ENCODE measurements at regions not wholly inside any gene's neighbourhood (a gene's known extent, or its start where the extent isn't known, plus 50 kb on each side); places are given as distances from the start of the nearest gene placed in this dataset.

- ChIA-PET CTCF (no interaction called here), POLR2A (no interaction called here)
- H3K36me3 ChIP-seq (ENCODE audit: control insufficient read depth, insufficient read depth, low read length), result no peaks in the 10 kb centered on the region
- peaks cover 3% of the 10 kb centered on the region for H3K27me3 ChIP-seq (ENCODE audit: control insufficient read depth, insufficient read depth, low read length)
- TF ChIP-seq, protein P1, sequence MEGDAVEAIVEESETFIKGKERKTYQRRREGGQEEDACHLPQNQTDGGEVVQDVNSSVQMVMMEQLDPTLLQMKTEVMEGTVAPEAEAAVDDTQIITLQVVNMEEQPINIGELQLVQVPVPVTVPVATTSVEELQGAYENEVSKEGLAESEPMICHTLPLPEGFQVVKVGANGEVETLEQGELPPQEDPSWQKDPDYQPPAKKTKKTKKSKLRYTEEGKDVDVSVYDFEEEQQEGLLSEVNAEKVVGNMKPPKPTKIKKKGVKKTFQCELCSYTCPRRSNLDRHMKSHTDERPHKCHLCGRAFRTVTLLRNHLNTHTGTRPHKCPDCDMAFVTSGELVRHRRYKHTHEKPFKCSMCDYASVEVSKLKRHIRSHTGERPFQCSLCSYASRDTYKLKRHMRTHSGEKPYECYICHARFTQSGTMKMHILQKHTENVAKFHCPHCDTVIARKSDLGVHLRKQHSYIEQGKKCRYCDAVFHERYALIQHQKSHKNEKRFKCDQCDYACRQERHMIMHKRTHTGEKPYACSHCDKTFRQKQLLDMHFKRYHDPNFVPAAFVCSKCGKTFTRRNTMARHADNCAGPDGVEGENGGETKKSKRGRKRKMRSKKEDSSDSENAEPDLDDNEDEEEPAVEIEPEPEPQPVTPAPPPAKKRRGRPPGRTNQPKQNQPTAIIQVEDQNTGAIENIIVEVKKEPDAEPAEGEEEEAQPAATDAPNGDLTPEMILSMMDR (IDR thresholded peaks at IDR 0.05; ENCODE audit: insufficient read depth, low read depth, low read length), result no peak
- no peak for DNase-seq (ENCODE audit: low read depth)
- no peak overlapping the region for H3K4me3 ChIP-seq (ENCODE audit: low read depth, low read length)
Measured at GRCh38 chr7:45443263-45443662, 130.9 kb upstream of the ADCY1 start.

GRCh38 chr7:45446195-45446944 lies 127.8 kb upstream of the ADCY1 start:
- Histone ChIP-seq H3K36me3 (ENCODE audit: control insufficient read depth, insufficient read depth, low read length) (no peaks in the 10 kb centered on the region), H3K4me3 (ENCODE audit: low read depth, low read length) (no peak overlapping the region), H3K27me3 (ENCODE audit: control insufficient read depth, insufficient read depth, low read length) (no peaks in the 10 kb centered on the region)
- POLR2A ChIA-PET, result no interaction called here
- DNase-seq (ENCODE audit: low read depth), result no peak
- TF ChIP-seq, protein P1 (IDR thresholded peaks at IDR 0.05; ENCODE audit: insufficient read depth, low read depth, low read length), result no peak
- CTCF ChIA-PET, result no interaction called here

DNA sequence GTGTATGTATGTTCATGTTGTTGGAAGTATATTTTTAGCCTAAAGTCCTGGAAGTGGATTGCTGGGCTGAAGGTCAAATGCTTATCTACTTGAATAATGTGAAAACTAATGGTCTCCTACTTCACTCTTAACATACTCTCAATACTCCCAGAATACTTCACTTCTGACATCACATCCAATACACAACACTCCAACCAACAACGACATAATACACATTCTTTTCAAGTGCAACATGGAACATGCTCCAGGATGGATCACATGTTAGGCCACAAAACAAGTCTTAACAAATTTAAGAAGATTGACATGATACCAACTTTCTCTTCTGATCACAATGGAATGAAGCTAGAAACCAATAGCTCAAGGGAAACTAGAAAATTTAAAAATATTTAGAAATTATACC lies 126.9 kb upstream of the ADCY1 start:
- Histone ChIP-seq H3K27me3 (ENCODE audit: control insufficient read depth, insufficient read depth, low read length) (no peaks in the 10 kb centered on the region), H3K4me3 (ENCODE audit: low read depth, low read length) (no peak overlapping the region), H3K36me3 (ENCODE audit: control insufficient read depth, insufficient read depth, low read length) (no peaks in the 10 kb centered on the region)
- no peak for DNase-seq (ENCODE audit: low read depth)
- POLR2A ChIA-PET, result no interaction called here
- TF ChIP-seq, protein P1 (IDR thresholded peaks at IDR 0.05; ENCODE audit: insufficient read depth, low read depth, low read length), result no peak
- CTCF ChIA-PET, result no interaction called here

DNA sequence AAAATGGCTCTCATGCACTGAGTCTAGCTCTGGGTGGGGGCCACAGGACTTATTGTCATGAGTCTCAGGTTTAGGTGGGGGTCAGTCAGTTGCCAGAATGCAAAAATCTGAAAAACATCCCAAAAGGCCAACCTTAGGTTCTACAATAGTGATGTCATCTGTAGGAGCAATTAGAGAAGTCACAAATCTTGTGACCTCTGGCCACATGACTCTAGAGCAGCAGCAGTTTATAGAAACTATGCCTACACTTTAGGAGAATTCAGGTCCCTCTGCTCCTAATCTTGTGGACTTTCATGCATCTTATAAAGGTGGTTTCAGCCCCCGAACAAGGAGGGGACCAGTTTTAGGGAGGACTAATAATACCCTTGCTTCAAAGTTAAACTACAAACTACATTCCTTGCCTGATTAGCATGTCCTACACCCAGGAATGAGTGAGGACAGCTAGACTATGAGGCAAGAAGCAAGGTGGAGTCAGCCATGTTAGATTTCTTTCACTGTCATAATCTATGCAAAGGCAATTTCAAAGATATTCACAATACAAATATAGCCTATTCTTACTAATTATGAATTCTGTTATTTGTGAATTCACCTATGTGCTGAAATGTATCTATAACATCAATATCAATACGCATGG lies 123.5 kb upstream of the ADCY1 start:
- no peak for DNase-seq (ENCODE audit: low read depth)
- ChIA-PET CTCF (no interaction called here), POLR2A (no interaction called here)
- no peaks in the 10 kb centered on the region for H3K36me3 ChIP-seq (ENCODE audit: control insufficient read depth, insufficient read depth, low read length)
- TF ChIP-seq, protein P1 (IDR thresholded peaks at IDR 0.05; ENCODE audit: insufficient read depth, low read depth, low read length), result no peak
- H3K27me3 ChIP-seq (ENCODE audit: control insufficient read depth, insufficient read depth, low read length), result no peaks in the 10 kb centered on the region
- no peak overlapping the region for H3K4me3 ChIP-seq (ENCODE audit: low read depth, low read length)

DNA sequence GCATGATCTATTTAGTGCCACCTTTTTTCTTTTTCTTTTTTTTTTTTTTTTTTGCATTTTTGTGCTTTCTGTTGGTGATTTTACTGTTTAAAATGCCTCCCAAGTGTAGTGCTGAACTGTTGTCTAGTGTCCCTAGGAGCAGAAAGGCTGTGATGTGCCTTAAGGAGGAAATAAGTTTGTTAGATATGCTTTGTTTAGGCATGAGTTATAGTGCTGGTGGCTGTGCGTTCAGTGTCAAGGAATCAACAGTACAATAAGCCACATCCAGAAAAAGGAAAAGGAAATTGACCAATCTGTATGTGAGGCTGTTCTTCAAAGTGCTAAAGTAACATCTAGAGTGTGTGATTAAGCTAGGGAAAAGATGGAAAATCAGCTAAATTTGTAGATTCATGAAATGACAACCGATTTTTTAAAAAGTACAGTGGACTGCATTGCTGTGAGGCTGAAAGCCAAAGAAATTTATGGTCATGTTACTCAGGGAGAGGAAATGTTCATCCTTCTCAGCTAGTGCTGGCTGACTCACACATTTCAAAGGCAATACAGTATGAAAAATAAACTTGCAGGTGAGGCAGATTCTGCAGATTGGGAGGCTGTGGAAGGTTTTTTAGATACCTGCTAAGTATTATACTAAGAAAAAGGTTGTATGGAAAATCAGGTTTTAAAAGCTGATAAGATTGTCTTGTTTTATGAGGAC lies 122.7 kb upstream of the ADCY1 start:
- Histone ChIP-seq H3K27me3 (ENCODE audit: control insufficient read depth, insufficient read depth, low read length) (no peaks in the 10 kb centered on the region), H3K4me3 (ENCODE audit: low read depth, low read length) (no peak overlapping the region), H3K36me3 (ENCODE audit: control insufficient read depth, insufficient read depth, low read length) (no peaks in the 10 kb centered on the region)
- ChIA-PET POLR2A (no interaction called here), CTCF (no interaction called here)
- TF ChIP-seq, protein P1 (IDR thresholded peaks at IDR 0.05; ENCODE audit: insufficient read depth, low read depth, low read length), result no peak
- DNase-seq (ENCODE audit: low read depth), result no peak
